SK-N-SH treated with all-trans-retinoic acid at 6 μM for 48 hours (cell line): ENCODE measurements at regions not wholly inside any gene's neighbourhood (a gene's known extent, or its start where the extent isn't known, plus 50 kb on each side); places are given as distances from the start of the nearest gene placed in this dataset.

Experiments used
- GLIS3 ChIP-seq: fragments of 250-450 bp; sonication (Bioruptor Pico); IDR thresholded peaks from 2 replicates; pipeline ENCODE4 v1.5.0; 2020; ENCODE audit warnings: mild to moderate bottlenecking, moderate library complexity
- TCF4 ChIP-seq: fragments of 250-450 bp; sonication (Bioruptor Pico); IDR thresholded peaks from 2 replicates; pipeline ENCODE4 v1.8.0; 2021; ENCODE audit warnings: mild to moderate bottlenecking, moderate library complexity, borderline replicate concordance
- ZC3H10 ChIP-seq: fragments of 250-450 bp; sonication (Bioruptor Pico); IDR thresholded peaks from 2 replicates; pipeline ENCODE4 v1.5.1; 2021; ENCODE audit warnings: mild to moderate bottlenecking, moderate library complexity
- ZFP30 ChIP-seq: fragments of 450-650 bp; formaldehyde crosslinking; IDR thresholded peaks from 2 replicates; pipeline ENCODE4 v1.5.0; 2022; ENCODE audit warnings: mild to moderate bottlenecking, moderate library complexity
- TF ChIP-seq, protein P1 (sequence below): fragments of 250-450 bp; sonication (Bioruptor Pico); IDR thresholded peaks from 2 replicates; pipeline ENCODE4 v1.8.0; 2021; ENCODE audit warnings: low read depth, mild to moderate bottlenecking, moderate library complexity, borderline replicate concordance

- TF ChIP-seq ZC3H10 (no peak), GLIS3 (no peak), ZFP30 (CRISPR knock-in tag) (no peak), TCF4 (CRISPR knock-in tag) (no peak)
- TF ChIP-seq, protein P1, sequence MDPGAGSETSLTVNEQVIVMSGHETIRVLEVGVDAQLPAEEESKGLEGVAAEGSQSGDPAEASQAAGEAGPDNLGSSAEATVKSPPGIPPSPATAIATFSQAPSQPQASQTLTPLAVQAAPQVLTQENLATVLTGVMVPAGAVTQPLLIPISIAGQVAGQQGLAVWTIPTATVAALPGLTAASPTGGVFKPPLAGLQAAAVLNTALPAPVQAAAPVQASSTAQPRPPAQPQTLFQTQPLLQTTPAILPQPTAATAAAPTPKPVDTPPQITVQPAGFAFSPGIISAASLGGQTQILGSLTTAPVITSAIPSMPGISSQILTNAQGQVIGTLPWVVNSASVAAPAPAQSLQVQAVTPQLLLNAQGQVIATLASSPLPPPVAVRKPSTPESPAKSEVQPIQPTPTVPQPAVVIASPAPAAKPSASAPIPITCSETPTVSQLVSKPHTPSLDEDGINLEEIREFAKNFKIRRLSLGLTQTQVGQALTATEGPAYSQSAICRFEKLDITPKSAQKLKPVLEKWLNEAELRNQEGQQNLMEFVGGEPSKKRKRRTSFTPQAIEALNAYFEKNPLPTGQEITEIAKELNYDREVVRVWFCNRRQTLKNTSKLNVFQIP (CRISPR knock-in tag), result no peak
Observed at GRCh38 chr4:155515444-155516075, 138.8 kb upstream of the MAP9 start.
